SJCRH30 (cell line): ENCODE measurements at regions not wholly inside any gene's neighbourhood (a gene's known extent, or its start where the extent isn't known, plus 50 kb on each side); places are given as distances from the start of the nearest gene placed in this dataset.

Experiments used
- DNase-seq, 2 experiments: peaks; one replicate each; pipeline ENCODE4 v3.0.0-alpha.2; 2015 to 2020
- H3K27ac ChIP-seq: fragments of 250-450 bp; sonication (Bioruptor Pico); 2 replicates; pipeline ENCODE4 v1.5.1; 2020; ENCODE audit warnings: mild to moderate bottlenecking, moderate library complexity
- H3K27me3 ChIP-seq: fragments of 250-450 bp; sonication (Bioruptor Pico); 2 replicates; pipeline ENCODE4 v1.5.1; 2020; ENCODE audit warnings: mild to moderate bottlenecking, moderate library complexity
- H3K36me3 ChIP-seq: fragments of 250-450 bp; sonication (Bioruptor Pico); 2 replicates; pipeline ENCODE4 v1.5.1; 2020; ENCODE audit warnings: mild to moderate bottlenecking, moderate library complexity
- H3K4me1 ChIP-seq: fragments of 250-450 bp; sonication (Bioruptor Pico); 2 replicates; pipeline ENCODE4 v1.5.1; 2020; ENCODE audit warnings: mild to moderate bottlenecking, moderate library complexity
- H3K4me3 ChIP-seq: fragments of 250-450 bp; sonication (Bioruptor Pico); 2 replicates; pipeline ENCODE4 v1.5.1; 2020; ENCODE audit warnings: mild to moderate bottlenecking, moderate library complexity
- H3K9me3 ChIP-seq: fragments of 250-450 bp; sonication (Bioruptor Pico); replicated peaks from 2 replicates; pipeline ENCODE4 v1.5.1; 2020; ENCODE audit warnings: mild to moderate bottlenecking, moderate library complexity

DNA sequence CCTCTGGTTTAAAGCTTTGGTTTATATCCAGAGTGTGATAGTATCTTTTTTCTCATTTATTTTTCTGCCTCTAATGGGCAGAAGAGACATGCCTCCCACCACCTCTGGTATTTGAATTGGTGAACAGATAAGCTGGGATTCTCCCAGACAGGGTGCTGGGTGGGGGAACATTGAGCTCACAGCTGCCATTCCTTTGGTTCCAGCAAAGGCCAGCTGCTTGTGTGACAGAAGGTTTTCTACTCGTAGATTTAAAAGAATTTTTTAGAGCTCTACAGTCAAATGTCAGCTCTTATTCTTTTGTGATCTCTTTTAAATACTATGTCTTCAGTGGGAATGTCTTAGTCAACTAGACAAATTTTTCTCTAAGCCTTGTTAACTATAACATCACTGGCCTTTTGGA lies 54.7 kb upstream of the ADAMTS16 start:
- H3K36me3 ChIP-seq = no peaks in the 10 kb centered on the region
- no peak overlapping the region for H3K4me3 ChIP-seq
- no peak overlapping the region for H3K27ac ChIP-seq
- DNase-seq = no peak
- H3K4me1 ChIP-seq = no peaks in the 10 kb centered on the region
- H3K9me3 ChIP-seq = no peaks in the 10 kb centered on the region
- H3K27me3 ChIP-seq = no peaks in the 10 kb centered on the region

- Histone ChIP-seq H3K4me1 (no peaks in the 10 kb centered on the region), H3K27ac (no peak overlapping the region), H3K27me3 (no peaks in the 10 kb centered on the region), H3K9me3 (no peaks in the 10 kb centered on the region), H3K4me3 (no peak overlapping the region), H3K36me3 (no peaks in the 10 kb centered on the region)
- DNase-seq = no peak
Measured at GRCh38 chr5:5089895-5090649, 50.1 kb upstream of the ADAMTS16 start.
